ENCODE measurements at regions not wholly inside any gene's neighbourhood (a gene's known extent, or its start where the extent isn't known, plus 50 kb on each side); places are given as distances from the start of the nearest gene placed in this dataset.

DNA sequence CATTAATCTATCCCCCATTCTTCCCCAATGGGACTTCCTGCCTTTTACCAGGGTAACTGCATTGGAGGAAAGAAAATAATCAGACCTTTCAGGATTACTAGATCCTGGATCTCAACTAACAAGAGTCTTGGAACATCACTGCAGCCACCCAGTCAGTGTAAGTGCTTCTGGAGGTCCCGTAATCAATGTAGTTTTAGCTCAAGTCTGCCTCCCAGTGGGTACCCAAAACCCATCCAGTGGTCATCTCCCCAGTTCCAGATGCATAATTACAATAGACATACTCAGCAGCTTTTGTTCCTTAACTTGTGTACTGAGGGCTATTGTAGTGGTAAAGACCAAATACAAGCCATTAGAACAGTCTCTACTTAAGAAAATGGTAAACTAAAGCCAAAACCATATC lies 319.1 kb downstream of the GPATCH2 start:
- DNase-seq, result no peak

- DNase-seq, result no peak
Observed at GRCh38 chr1:217311269-217311668, 319.6 kb downstream of the GPATCH2 start.

DNA sequence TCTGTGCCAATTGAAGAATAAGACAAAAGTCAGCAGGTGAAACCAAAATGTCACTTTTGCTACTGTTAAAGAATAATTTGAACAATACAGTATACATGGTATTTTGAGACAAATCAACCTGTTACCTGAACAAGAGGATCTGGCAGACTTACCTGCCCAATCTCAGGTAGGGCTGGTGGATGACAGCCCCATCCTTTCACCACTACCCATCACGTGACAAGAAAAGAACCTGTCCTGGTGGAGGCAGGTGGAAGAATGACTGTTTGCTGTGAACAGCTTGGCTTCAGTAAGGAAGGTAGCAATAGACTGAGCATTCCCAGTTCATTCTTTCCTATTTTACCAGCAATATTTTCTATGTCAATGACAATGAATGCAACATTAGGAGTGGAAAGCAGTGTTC lies 349.6 kb downstream of the GPATCH2 start:
- no peak for DNase-seq

- DNase-seq, result no peak
Observed at GRCh38 chr1:217275655-217276398, 355.1 kb downstream of the GPATCH2 start.

DNA sequence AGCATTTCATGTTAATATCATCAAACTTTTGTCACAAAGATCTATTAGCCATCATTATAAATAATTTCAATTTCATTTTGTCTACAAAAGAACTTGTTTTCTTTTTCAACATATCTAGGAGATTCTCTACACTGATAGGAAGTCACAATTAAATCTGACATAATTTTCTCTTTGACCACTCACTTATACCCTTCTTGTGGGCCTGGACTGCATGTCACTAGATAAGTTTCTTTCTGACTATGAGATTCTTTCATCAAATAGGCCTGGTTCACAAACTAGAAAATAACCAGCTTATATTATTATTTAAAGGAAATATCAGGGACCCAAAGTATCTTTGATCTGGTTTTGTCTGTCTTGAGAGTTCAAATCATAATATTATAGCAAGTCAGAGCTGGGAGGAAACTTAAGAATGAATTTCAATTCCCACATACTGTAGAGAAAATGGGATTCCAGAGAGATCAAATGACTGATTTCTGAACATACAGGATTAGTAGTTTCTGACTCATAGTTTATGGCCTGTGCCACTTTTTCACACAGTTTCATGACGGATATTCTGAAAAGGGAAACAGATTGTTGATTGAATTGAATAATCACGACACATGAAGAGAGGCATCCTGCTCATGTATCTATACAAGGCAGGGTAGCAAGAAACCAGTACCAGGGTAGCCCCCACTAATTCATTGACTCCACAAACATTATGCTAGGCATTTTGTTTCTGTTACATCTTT lies 355.8 kb downstream of the GPATCH2 start:
- DNase-seq, result no peak

- no peak for DNase-seq
Observed at GRCh38 chr1:217274416-217274815, 356.5 kb downstream of the GPATCH2 start.

DNA sequence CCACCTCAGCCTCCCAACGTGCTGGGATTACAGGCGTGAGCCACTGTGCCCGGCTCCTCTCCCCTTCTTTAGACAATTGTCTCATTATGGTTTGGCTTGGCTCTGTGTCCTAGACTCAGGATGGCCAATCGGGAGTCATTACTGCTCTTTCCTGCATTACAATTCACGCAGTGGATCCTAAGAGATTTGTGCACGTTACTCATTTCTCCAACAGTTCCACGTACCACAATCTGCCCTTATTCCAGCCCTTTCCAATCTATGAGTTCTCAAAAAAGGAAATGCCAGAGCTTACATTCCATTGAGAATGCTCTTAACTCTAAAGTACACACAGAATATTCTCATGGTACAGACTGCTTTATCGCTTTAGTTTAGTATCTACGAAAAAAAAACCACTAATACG lies 357.0 kb downstream of the GPATCH2 start:
- DNase-seq, result no peak

DNA sequence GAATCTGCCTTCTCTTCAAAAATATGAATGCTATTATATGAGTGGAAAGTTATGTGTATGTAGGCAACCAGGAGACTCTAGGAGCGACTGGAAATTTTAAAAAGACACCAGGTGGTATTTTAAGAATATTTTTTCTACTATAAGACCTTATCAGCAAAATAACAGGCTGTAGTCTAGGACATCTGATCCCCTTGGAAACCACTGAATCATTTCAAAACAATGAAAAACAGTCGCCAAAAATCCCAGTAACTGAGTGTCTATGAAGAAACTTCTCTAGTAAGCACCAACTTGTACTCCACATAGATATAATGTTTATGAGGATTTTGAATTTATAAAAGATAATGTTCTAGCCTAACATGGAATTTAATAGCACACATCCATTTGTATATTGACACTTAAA lies 358.5 kb downstream of the GPATCH2 start:
- DNase-seq, result no peak

DNA sequence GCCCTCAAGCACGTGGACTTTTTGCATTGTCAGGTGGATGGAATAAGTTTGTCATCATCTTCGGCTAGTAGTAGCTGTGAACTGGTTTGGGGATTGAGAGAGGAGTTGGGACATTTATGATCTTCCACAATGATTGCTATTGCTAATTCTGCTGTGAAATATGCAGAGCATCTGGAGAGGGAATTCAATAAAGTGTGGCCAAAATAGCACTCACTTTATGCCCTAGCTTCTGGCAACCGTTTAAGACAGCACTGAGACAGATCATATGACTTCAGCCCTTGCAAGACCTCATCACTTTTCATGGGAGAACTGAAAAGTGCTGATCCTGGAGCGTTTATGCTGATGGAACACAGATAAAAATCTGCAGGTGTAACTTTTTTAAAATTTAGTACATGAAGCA lies 360.8 kb downstream of the GPATCH2 start:
- no peak for DNase-seq

GRCh38 chr1:217268058-217268457 lies 362.8 kb downstream of the GPATCH2 start:
- DNase-seq, result no peak

DNA sequence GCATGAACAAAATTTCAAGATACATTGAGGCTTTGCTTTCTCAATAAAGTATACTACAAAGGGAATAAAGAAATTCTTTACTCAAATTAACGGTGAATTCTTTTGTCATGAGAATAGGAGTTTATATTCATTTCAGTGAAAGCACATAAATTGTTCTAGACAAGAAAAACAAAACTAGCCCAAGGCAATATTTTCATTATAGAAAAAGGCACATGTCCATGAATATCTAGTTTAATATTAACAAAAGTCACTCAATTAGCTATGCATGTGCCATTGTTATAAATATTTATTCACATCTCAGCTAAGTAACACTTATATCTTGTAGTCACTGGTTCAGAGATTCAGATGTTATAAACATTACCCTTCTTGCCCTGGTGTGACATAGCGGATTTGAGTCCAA lies 369.3 kb downstream of the GPATCH2 start:
- DNase-seq, result no peak

DNA sequence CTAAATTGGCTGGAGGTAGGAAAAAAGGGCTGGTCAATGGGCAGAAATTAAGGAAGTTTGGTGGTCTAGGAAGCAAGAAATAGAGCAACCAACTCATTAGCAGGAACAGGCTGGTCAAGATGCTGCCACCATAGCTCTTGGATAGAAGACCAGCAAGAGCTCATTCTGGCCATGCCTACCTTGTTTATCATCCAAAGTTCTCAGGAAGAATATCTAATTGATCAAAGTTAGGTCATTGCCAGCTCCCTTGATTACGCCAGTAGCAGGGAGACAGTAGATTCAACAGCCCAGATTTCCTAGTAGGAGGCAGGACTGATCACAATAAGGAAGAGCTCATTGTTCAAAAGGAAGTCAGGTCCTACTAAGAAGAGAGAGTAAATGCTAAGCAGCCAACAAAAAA lies 370.2 kb downstream of the GPATCH2 start:
- DNase-seq, result no peak

DNA sequence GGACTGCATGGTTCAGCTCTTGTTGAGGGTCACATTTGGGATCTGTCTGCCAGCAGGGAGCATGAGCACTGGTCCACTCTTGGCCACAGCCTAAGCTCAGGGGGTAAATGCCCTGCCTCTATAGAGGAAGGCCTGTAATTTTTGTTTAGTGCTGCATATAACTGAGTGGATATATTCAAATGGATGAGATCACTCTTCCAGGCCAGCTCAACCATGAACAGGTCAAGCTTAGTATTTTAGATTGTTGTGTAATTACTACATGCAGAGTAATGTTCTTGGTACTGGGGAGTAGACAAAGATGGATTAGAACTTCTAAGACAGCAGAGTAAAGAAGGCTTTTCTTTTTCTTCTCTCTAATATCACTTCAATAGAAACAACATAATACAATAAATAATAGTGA lies 376.9 kb downstream of the GPATCH2 start:
- no peak for DNase-seq

DNA sequence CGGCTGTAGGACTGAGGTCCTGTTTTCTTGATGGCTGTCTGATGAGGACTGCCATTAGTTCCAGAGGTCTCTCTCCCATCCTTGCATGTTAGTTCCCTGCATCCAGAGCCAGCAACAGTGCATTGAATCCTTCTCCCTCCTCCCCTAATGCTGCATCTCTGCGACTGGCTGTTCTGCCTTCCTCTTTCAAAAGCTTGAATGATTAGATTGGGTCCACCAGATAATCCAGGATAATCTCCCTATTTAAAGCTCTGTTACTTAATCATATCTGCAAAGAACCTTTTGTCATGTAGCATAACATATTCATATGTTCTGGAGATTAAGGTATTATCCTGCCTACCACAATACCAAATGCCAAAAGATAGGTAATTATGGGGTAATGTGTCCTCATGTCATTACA lies 377.5 kb downstream of the GPATCH2 start:
- DNase-seq, result no peak

DNA sequence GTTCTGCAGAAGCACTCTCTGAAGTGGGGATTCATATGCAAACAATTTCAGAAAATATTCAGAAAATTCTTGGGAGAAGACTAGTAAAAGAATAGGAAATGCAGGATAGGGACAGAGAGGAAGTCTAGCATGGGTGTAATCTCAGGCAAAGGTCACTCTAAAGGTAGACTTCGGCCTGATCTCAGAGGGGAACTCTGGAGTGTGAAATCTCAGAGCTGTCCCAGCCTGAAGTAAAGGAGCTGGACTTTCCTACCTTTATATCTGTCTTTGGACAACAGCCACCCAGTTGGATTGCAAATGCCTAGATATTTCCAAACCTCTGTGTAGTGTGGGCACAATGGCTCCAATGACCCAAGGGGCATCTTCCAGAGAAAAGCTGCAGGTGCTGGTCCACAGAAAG lies 379.8 kb downstream of the GPATCH2 start:
- no peak for DNase-seq

- DNase-seq, result no peak
Observed at GRCh38 chr1:217249857-217250256, 381.0 kb downstream of the GPATCH2 start.

GRCh38 chr1:217244971-217245370 lies 385.9 kb downstream of the GPATCH2 start:
- DNase-seq, result no peak

- DNase-seq, result no peak
Observed at GRCh38 chr1:217240656-217241055, 390.2 kb downstream of the GPATCH2 start.

DNA sequence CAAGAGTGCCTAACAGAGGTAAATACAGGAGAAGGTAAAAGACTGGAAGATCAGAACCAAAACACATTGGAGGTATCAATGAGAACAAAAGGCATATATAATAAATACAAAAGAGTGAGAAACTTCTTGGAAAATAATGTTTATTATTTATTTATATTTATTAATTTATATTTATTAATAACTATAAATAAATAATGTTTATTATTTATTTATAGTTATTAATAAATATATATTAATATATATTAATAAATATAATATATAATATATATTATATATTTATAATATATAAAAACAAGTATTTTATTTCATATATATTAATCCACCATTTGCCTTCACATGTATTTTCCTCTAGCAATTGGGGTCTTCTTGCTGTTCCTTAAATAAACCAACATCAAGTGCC lies 391.9 kb downstream of the GPATCH2 start:
- DNase-seq, result no peak

GRCh38 chr1:217230412-217230811 lies 400.5 kb downstream of the GPATCH2 start:
- no peak for DNase-seq

- DNase-seq, result no peak
Observed at GRCh38 chr1:217228689-217229088, 402.2 kb downstream of the GPATCH2 start.

DNA sequence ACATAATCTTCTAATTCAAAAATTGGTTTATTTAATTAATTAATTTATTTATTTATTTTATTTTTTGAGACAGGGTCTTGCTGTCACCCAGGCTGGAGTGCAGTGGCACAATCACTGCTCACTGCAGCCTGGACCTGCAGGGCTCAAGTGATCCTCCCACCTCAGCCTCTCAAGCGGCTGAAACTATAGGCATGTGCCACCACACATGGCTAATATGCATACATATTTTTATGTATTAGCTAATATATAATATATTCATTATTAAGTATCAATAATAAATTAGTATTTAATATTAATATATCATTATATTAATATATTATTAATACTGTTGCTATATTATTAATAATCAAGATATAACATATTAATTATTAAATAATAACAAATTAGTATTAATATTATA lies 406.7 kb downstream of the GPATCH2 start:
- no peak for DNase-seq

- DNase-seq, result no peak
Observed at GRCh38 chr1:217214551-217214950, 416.3 kb downstream of the GPATCH2 start.

DNA sequence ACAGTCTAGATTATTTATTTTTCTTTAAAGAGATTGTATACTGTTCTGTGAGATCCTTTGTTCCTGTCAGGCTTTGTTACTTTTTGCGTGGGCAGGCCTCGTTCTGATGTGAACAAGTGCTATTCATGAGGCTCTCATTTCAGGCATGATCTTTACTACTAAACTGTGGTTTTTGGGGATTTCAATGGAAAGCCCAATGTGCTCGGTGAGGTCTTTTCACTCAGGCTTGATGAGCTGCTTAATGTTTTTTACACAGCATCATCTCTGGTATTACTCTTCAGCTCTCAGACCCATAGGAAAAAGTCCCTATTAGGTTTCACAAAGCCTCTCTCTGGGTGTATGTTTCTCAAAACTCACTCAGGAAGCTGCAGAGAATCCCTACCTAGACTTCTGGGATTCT lies 419.4 kb downstream of the GPATCH2 start:
- no peak for DNase-seq

DNA sequence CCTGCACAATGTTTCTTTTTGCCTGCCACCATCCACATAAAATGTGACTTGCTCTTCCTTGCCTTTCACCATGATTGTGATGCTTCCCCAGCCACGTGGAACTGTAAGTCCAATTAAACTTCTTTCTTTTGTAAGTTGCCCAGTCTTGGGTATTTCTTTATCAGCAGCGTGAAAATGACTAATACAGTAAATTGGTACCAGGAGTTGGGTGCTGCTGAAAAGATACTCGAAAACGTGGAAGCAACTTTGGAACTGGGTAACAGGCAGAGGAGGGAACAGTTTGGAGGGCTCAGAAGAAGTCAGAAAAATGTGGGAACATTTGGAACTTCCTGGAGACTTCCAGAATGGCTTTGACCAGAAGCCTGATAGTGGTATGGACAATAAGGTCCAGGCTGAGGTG lies 425.3 kb downstream of the GPATCH2 start:
- no peak for DNase-seq
